ENCODE measurements at regions not wholly inside any gene's neighbourhood (a gene's known extent, or its start where the extent isn't known, plus 50 kb on each side); places are given as distances from the start of the nearest gene placed in this dataset.

- no peaks in the 10 kb centered on the region for H4K20me1 ChIP-seq (ENCODE audit: control insufficient read depth, insufficient read depth, insufficient read length)
- no peak overlapping the region for H3K4me3 Mint-ChIP-seq
- H4K91ac ChIP-seq (ENCODE audit: insufficient read length, low read depth, low read length), result no peak overlapping the region
- H2BK20ac ChIP-seq (ENCODE audit: low read depth, low read length, poor library complexity, severe bottlenecking), result no peak overlapping the region
- no peak overlapping the region for H3K27ac ChIP-seq (ENCODE audit: insufficient read length, low read depth, low read length)
- no peak overlapping the region for H3K4ac ChIP-seq (ENCODE audit: low read depth, low read length)
- H2BK12ac ChIP-seq (ENCODE audit: insufficient read length, low read depth, low read length), result no peak overlapping the region
- H3K23me2 ChIP-seq (ENCODE audit: insufficient read length, low read depth, low read length, poor library complexity, severe bottlenecking), result no peaks in the 10 kb centered on the region
- no peak overlapping the region for H3T11ph ChIP-seq (ENCODE audit: low read length)
- no peaks in the 10 kb centered on the region for H3K79me1 ChIP-seq (ENCODE audit: insufficient read depth, low read depth, low read length, poor library complexity, severe bottlenecking)
- peaks cover 2 to 10% of the 10 kb centered on the region in 2 experiments; a peak in 3 of 4 replicates for H3K4me1 Mint-ChIP-seq
- H3K4me1 ChIP-seq (ENCODE audit: insufficient read depth, low read length), result no peaks in the 10 kb centered on the region
- H3K18ac ChIP-seq (ENCODE audit: insufficient read length, low read depth, low read length), result no peak overlapping the region
- no peak overlapping the region for H3K56ac ChIP-seq (ENCODE audit: insufficient read length, low read depth, low read length)
- H2BK15ac ChIP-seq (ENCODE audit: low read depth, low read length), result no peak overlapping the region
- H3K9me3 Mint-ChIP-seq, result peaks cover 0 to 4% of the 10 kb centered on the region in 2 experiments; a peak in 3 of 5 replicates
- H3K36me3 Mint-ChIP-seq (ENCODE audit: insufficient read depth in 1 of 3, low read depth in 3 of 3), result no peaks in the 10 kb centered on the region; a peak in 1 of 7 replicates
- no peak overlapping the region for H4K8ac ChIP-seq (replicated peaks; ENCODE audit: insufficient read length, low read depth, low read length)
- H3K14ac ChIP-seq (ENCODE audit: insufficient read depth, low read length), result no peak overlapping the region
- no peak for DNase-seq
- no peak overlapping the region for H3K27ac Mint-ChIP-seq
- H3K9me3 ChIP-seq (ENCODE audit: control insufficient read depth, low read depth, low read length), result no peaks in the 10 kb centered on the region
- no peak overlapping the region for H3K9ac ChIP-seq (ENCODE audit: extremely low read depth, insufficient read length, low read length)
- no peak overlapping the region for H2BK5ac ChIP-seq (ENCODE audit: insufficient read length, low read length)
- no peaks in the 10 kb centered on the region for H3K27me3 ChIP-seq (ENCODE audit: insufficient read depth, low read length)
- no peak overlapping the region for H2AK5ac ChIP-seq (ENCODE audit: insufficient read length, low read length)
- H3K79me2 ChIP-seq (ENCODE audit: insufficient read depth, low read length), result no peaks in the 10 kb centered on the region
- H3K23ac ChIP-seq (ENCODE audit: insufficient read length, low read depth, low read length), result no peak overlapping the region
- no peak overlapping the region for H4K5ac ChIP-seq (ENCODE audit: insufficient read length, low read depth, low read length)
- no peak overlapping the region for H2AFZ ChIP-seq (ENCODE audit: low read length)
- H3K4me2 ChIP-seq (ENCODE audit: insufficient read depth, insufficient read length, low read length), result no peak overlapping the region
- no peak overlapping the region for H2BK120ac ChIP-seq (ENCODE audit: low read depth, low read length, poor library complexity, severe bottlenecking)
- H3K27me3 Mint-ChIP-seq (ENCODE audit: low read depth), result no peaks in the 10 kb centered on the region
- no peak for TF ChIP-seq CTCF (conservative IDR thresholded peaks at IDR 0.05)
These were observed 242.4 kb upstream of the TLL1 start for GRCh38 chr4:165630671-165631070.

Data from H9 (cell line).